Esophagus muscularis mucosa (tissue), 4 donors: ENCODE measurements at regions not wholly inside any gene's neighbourhood (a gene's known extent, or its start where the extent isn't known, plus 50 kb on each side); places are given as distances from the start of the nearest gene placed in this dataset.

Experiments used
- DNase-seq: peaks from one replicate; pipeline ENCODE4 v3.0.0-alpha.2; 2017; ENCODE audit errors: extremely low spot score
- H3K27ac ChIP-seq, 4 donors: fragments of 200-600 bp; sonication (generic); replicated peaks in 1 of 4; 1 replicate in 3 of 4; 2 replicates in 1 of 4; pipeline ENCODE4 v1.5.1; 2016 to 2019; ENCODE audit warnings: mild to moderate bottlenecking in 1 of 4
- H3K27me3 ChIP-seq, 4 donors: fragments of 200-600 bp; sonication (generic); one replicate each; pipeline versions ENCODE4 v1.5.1 to v1.6.0; 2016 to 2019
- H3K36me3 ChIP-seq, 4 donors: fragments of 200-600 bp; sonication (generic); one replicate each; pipeline ENCODE4 v1.5.1; 2016 to 2019
- H3K4me1 ChIP-seq, 4 donors: fragments of 200-600 bp; sonication (generic); one replicate each; pipeline ENCODE4 v1.5.1; 2016 to 2019
- H3K4me3 ChIP-seq, 4 donors: fragments of 200-600 bp; sonication (generic); 1 replicate in 2 of 4; 2 replicates in 2 of 4; pipeline ENCODE4 v1.5.1; 2016 to 2019; ENCODE audit warnings: mild to moderate bottlenecking in 4 of 4, moderate library complexity in 1 of 4
- H3K9me3 ChIP-seq, 4 donors: fragments of 200-600 bp; sonication (generic); 1 replicate in 3 of 4; 2 replicates in 1 of 4; pipeline ENCODE4 v1.5.1; 2016 to 2019
- EP300 ChIP-seq: sonication (generic); formaldehyde crosslinking; IDR thresholded peaks from one replicate; pipeline ENCODE4 v1.6.1; 2017; ENCODE audit warnings: antibody characterized with exemption
- POLR2A ChIP-seq: fragments of 450-650 bp; IDR thresholded peaks from one replicate; pipeline ENCODE4 v1.6.1; 2017; ENCODE audit warnings: antibody characterized with exemption, moderate library complexity, mild to moderate bottlenecking, low read depth
- POLR2AphosphoS5 ChIP-seq, 2 donors: sonication (generic); formaldehyde crosslinking; IDR thresholded peaks; one replicate each; pipeline ENCODE4 v1.6.1; 2017; ENCODE audit warnings: antibody characterized with exemption in 2 of 2
- WGBS: methylation state at CpG from one replicate; pipeline ENCODE4 v1.1.5; 2018; 5-methylcytosine and 5-hydroxymethylcytosine counted together
- intact Hi-C: fragments of 100-400 bp; cut with DNase I; formaldehyde crosslinking; loops from one replicate; pipeline ENCODE4 v1.15.1; 2023
- TF ChIP-seq, protein P1 (sequence below), 3 experiments: fragments of 200-600 bp in 2 of 3; fragments of 450-650 bp in 1 of 3; sonication (generic) in 2 of 3; IDR thresholded peaks; one replicate each; pipeline ENCODE4 v1.5.1; 2017 to 2019; ENCODE audit warnings: antibody characterized with exemption in 3 of 3, mild to moderate bottlenecking in 2 of 3, moderate library complexity in 1 of 3

DNA sequence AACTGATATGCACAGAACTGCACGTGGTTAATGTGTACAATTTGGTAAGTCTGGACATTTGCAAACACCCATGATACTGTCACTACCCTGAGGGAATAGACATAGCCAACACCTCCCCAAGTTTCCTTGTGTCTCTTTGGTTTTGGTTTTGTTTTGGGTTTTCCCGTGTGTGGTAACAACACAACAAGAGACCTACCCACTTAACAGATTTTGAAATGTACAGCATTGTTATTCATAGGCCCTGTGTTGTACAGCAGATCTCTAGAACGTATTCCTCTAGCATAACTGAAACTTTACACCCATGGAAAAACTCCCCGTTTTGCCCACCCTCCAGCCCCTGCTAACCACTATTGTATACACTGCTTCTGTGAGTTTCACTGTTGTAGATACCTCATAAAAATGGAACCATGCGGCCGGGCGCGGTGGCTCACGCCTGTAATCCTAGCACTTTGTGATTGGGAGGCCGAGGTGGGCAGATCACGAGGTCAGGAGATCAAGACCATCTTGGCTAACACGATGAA is 76.3 kb upstream of the TBC1D3K start:
- no peaks in the 10 kb centered on the region for H3K9me3 ChIP-seq
- no peak overlapping the region for H3K27ac ChIP-seq
- DNase-seq, result no peak
- intact Hi-C loops, result no loop called here
- peaks cover 0 to 48% (median 8%) of the 10 kb centered on the region in 4 donors for H3K27me3 ChIP-seq
- no peaks in the 10 kb centered on the region for H3K36me3 ChIP-seq
- peaks cover 0 to 10% (median 9%) of the 10 kb centered on the region in 4 donors for H3K4me1 ChIP-seq
- WGBS, result 94% methylated on average over 12 of the region's 12 CpGs
- TF ChIP-seq, protein P1, sequence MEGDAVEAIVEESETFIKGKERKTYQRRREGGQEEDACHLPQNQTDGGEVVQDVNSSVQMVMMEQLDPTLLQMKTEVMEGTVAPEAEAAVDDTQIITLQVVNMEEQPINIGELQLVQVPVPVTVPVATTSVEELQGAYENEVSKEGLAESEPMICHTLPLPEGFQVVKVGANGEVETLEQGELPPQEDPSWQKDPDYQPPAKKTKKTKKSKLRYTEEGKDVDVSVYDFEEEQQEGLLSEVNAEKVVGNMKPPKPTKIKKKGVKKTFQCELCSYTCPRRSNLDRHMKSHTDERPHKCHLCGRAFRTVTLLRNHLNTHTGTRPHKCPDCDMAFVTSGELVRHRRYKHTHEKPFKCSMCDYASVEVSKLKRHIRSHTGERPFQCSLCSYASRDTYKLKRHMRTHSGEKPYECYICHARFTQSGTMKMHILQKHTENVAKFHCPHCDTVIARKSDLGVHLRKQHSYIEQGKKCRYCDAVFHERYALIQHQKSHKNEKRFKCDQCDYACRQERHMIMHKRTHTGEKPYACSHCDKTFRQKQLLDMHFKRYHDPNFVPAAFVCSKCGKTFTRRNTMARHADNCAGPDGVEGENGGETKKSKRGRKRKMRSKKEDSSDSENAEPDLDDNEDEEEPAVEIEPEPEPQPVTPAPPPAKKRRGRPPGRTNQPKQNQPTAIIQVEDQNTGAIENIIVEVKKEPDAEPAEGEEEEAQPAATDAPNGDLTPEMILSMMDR (IDR thresholded peaks at IDR 0.05), result no peak
- TF ChIP-seq EP300 (no peak), POLR2AphosphoS5 (IDR thresholded peaks at IDR 0.05) (no peak), POLR2A (no peak)
- H3K4me3 ChIP-seq, result no peak overlapping the region

DNA sequence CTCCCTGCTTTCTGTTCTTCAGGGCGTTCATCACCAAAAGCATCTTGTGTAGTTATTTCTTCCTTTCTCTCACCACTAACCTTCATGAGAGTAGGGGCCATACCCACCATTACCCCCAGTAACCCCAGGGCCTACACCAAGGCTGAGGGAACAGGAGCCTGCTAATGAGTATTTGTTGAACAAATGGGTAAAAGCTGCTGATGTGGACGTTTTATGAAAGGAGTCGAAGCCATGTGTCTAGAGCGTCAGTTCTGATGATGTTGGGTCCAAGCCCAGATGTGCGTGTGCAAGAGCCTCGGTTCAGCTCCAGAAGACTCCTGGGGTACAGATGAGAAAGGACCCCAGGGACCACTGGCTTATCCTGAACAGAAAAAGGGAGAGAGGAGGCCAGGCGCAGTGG is 77.1 kb upstream of the TBC1D3K start:
- intact Hi-C loops, result no loop called here
- Histone ChIP-seq H3K4me1 (peaks cover 0 to 10% (median 9%) of the 10 kb centered on the region in 4 donors), H3K36me3 (no peaks in the 10 kb centered on the region), H3K4me3 (no peak overlapping the region), H3K9me3 (no peaks in the 10 kb centered on the region), H3K27ac (no peak overlapping the region), H3K27me3 (peaks cover 0 to 48% (median 8%) of the 10 kb centered on the region in 4 donors)
- no peak for TF ChIP-seq POLR2A
- WGBS, result 97% methylated on average over 7 of the region's 7 CpGs
- no peak for DNase-seq

DNA sequence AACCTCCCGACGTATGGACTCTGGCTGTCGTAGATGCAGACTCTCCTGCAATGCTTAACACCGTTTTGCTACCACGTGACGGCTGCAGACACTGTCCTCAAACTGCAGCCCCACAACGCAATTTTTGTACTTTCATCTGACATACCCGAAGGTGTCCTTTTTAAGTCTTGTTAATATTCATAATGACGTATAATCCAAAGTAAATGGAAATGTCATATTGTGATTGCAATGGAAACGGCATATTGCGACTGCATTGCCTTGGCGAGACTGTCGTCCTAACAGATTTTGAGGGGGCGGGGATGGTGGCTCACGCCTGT is 79.3 kb upstream of the TBC1D3K start:
- Histone ChIP-seq H3K27me3 (peaks cover 0 to 61% (median 8%) of the 10 kb centered on the region in 4 donors), H3K4me3 (no peak overlapping the region), H3K9me3 (no peaks in the 10 kb centered on the region), H3K36me3 (no peaks in the 10 kb centered on the region), H3K4me1 (peaks cover 0 to 10% (median 9%) of the 10 kb centered on the region in 4 donors), H3K27ac (no peak overlapping the region)
- intact Hi-C loops, result no loop called here
- WGBS, result 52% methylated on average over 15 of the region's 15 CpGs
- no peak for DNase-seq
- TF ChIP-seq POLR2AphosphoS5 (IDR thresholded peaks at IDR 0.05), result no peak
- TF ChIP-seq, protein P1 (IDR thresholded peaks at IDR 0.05), result no peak
- no peak for TF ChIP-seq POLR2A
- no peak for TF ChIP-seq EP300

DNA sequence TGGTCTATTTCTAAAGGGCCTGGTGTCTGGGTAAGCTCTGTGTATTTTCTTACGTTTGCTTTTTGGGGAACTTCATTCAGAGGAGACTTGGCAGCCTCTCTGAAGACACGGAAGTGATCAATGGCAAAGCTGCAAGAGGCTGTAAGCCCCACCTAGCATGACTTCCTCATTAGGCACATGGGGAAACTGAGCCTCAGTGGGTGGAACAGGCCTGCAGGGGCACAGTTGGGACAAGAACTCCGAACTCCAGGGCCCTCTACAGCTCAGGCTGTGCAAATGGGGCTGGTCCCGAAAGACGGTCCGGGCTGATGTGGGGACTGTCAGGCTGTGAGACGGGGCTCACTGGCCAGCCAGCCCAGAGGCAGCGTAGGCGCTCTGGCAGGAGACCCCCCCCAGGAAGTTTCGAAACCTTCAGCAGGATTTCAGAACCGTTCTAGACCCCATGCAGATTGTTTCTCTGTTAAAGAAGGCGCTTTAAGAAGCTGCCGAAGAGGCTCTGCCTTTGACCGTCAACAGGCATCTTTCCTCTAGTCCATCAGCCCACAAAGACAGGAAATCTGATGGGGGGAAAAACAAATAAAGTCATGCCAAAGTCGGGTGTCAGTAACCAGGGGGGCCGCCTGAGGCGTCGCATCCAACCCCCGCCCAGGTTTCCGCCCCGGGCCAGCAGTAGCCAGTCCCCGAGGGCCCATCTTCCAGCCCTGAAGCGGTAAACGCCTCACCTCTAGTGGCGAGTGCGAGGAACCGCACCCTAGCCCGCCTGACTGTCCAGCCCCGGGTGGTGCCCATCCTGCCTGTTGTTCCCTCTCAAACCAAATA is 79.8 kb upstream of the TBC1D3K start:
- intact Hi-C loops, result no loop called here
- Histone ChIP-seq H3K27me3 (peaks cover 0 to 67% (median 8%) of the 10 kb centered on the region in 4 donors), H3K4me3 (peak overlapping the region; percentile 13 to 39 (median 21)), H3K27ac (no peak overlapping the region), H3K9me3 (no peaks in the 10 kb centered on the region), H3K36me3 (no peaks in the 10 kb centered on the region), H3K4me1 (peaks cover 0 to 10% (median 9%) of the 10 kb centered on the region in 4 donors)
- TF ChIP-seq POLR2A, result no peak
- TF ChIP-seq, protein P1 (IDR thresholded peaks at IDR 0.05), result peak; percentile 43 to 76 (median 45)
- WGBS, result 34% methylated on average over 9 of the region's 29 CpGs
- no peak for DNase-seq

DNA sequence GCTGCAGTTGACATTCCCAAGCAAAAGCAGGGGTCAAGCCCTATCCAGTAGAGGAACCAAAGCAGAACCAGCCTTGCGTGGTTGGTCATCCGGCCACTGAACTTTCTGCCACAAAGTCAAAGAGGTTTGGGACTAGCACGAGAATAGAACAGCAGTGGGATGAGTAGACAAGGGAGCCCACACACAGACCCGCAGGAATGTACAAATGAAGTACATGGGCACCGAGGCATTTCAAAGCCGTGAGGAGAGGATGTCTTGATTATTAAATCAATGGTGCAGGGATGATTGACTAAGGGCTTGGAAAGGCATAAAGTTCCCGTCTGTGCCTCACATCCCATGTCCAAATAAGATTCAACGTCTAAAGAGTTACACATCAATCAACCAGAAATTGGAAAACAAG is 81.8 kb upstream of the TBC1D3K start:
- Histone ChIP-seq H3K9me3 (no peaks in the 10 kb centered on the region), H3K4me3 (no peak overlapping the region), H3K4me1 (peaks cover 0 to 10% (median 9%) of the 10 kb centered on the region in 4 donors), H3K27ac (no peak overlapping the region), H3K36me3 (no peaks in the 10 kb centered on the region), H3K27me3 (peaks cover 0 to 85% (median 8%) of the 10 kb centered on the region in 4 donors)
- intact Hi-C loops, result no loop called here
- WGBS, result 89% methylated on average over 8 of the region's 8 CpGs
- no peak for DNase-seq
- TF ChIP-seq POLR2A, result no peak

DNA sequence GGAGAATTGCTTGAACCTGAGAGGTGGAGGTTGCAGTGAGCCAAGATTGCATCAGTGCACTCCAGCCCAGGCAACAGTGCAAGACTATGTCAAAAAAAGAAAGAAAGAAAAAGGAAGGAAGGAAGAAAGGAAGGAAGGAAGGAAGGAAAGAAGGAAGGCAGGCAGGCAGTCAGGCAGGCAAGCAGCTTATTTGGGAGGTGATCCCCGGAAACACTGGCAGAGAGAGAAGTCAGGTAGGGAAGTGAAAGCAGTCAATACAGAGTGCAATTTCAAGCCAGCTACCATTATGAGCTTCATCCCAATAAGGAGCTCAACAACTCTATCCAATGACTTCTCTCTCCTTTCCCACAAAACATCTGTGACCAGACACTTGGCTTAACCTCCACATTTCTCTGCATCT is 83.0 kb upstream of the TBC1D3K start:
- no peak for DNase-seq
- H3K36me3 ChIP-seq, result no peaks in the 10 kb centered on the region
- WGBS, result 64% methylated on average over 1 of the region's 1 CpG
- H3K4me3 ChIP-seq, result no peak overlapping the region
- H3K9me3 ChIP-seq, result no peaks in the 10 kb centered on the region
- H3K27ac ChIP-seq, result no peak overlapping the region
- H3K4me1 ChIP-seq, result peaks cover 0 to 10% (median 9%) of the 10 kb centered on the region in 4 donors
- peaks cover 0 to 79% (median 8%) of the 10 kb centered on the region in 4 donors for H3K27me3 ChIP-seq
- TF ChIP-seq EP300 (no peak), POLR2A (no peak)
- intact Hi-C loops, result no loop called here
